CD14-positive monocyte (primary cell): ENCODE measurements at regions not wholly inside any gene's neighbourhood (a gene's known extent, or its start where the extent isn't known, plus 50 kb on each side); places are given as distances from the start of the nearest gene placed in this dataset.

Experiments
- DNase-seq, 3 donors: peaks; one replicate each; pipeline ENCODE4 v3.0.0-alpha.2; 2011 to 2022
- H2AFZ ChIP-seq: 2 replicates; pipeline ENCODE4 v1.6.0; 2012; ENCODE audit warnings: mild to moderate bottlenecking, low read depth, low read length, inconsistent platforms; ENCODE audit not compliant: insufficient read depth, poor library complexity, severe bottlenecking
- H3K27ac ChIP-seq, 2 donors: 1 replicate in 1 of 2; 2 replicates in 1 of 2; pipeline ENCODE4 v1.5.1; 2012 to 2013; ENCODE audit warnings: low read length in 2 of 2, control low read depth in 1 of 2, inconsistent platforms in 1 of 2, low read depth in 1 of 2, mild to moderate bottlenecking in 1 of 2
- H3K27me3 ChIP-seq, 2 donors: one replicate each; pipeline versions ENCODE4 v1.6.0 to v1.6.1; 2011 to 2013; ENCODE audit warnings: low read length in 2 of 2; ENCODE audit not compliant: control insufficient read depth in 2 of 2, insufficient read depth in 2 of 2
- H3K36me3 ChIP-seq, 2 donors: replicated peaks in 1 of 2; 1 replicate in 1 of 2; 2 replicates in 1 of 2; pipeline versions ENCODE4 v1.5.1 to v1.6.1; 2012 to 2013; ENCODE audit warnings: low read length in 2 of 2, control low read depth in 1 of 2, inconsistent platforms in 1 of 2, mild to moderate bottlenecking in 1 of 2; ENCODE audit not compliant: insufficient read depth in 2 of 2, control insufficient read depth in 1 of 2
- H3K4me1 ChIP-seq, 2 donors: 1 replicate in 1 of 2; 2 replicates in 1 of 2; pipeline versions ENCODE4 v1.5.1 to v1.6.1; 2012 to 2013; ENCODE audit warnings: low read length in 2 of 2, control low read depth in 1 of 2, inconsistent platforms in 1 of 2, mild to moderate bottlenecking in 1 of 2, moderate library complexity in 1 of 2; ENCODE audit not compliant: insufficient read depth in 2 of 2, control insufficient read depth in 1 of 2
- H3K4me2 ChIP-seq: replicated peaks from 2 replicates; pipeline ENCODE3; 2012; ENCODE audit warnings: low read length, moderate library complexity, mild to moderate bottlenecking; ENCODE audit not compliant: poor library complexity, severe bottlenecking; ENCODE audit errors: extremely low read depth
- H3K4me3 ChIP-seq, 3 experiments: fragments of 200-600 bp in 1 of 3; sonication (generic) in 1 of 3; replicated peaks in 1 of 3; 1 replicate in 2 of 3; 2 replicates in 1 of 3; pipeline ENCODE4 v1.5.1; 2011 to 2013; ENCODE audit warnings: low read length in 3 of 3, mild to moderate bottlenecking in 3 of 3, control low read depth in 2 of 3, low read depth in 2 of 3, inconsistent platforms in 1 of 3, moderate library complexity in 1 of 3
- H3K79me2 ChIP-seq: 2 replicates; pipeline ENCODE4 v1.6.0; 2012; ENCODE audit warnings: mild to moderate bottlenecking, control low read depth, inconsistent platforms, low read length, moderate library complexity; ENCODE audit not compliant: insufficient read depth
- H3K9ac ChIP-seq: 2 replicates; pipeline ENCODE4 v1.6.0; 2017; ENCODE audit warnings: low read length, mild to moderate bottlenecking; ENCODE audit not compliant: insufficient read depth, poor library complexity, severe bottlenecking
- H3K9me3 ChIP-seq, 2 donors: replicated peaks in 1 of 2; 1 replicate in 1 of 2; 2 replicates in 1 of 2; pipeline versions ENCODE4 v1.5.1 to v1.6.1; 2012 to 2013; ENCODE audit warnings: low read length in 2 of 2, control low read depth in 1 of 2; ENCODE audit not compliant: control insufficient read depth in 1 of 2, insufficient read depth in 1 of 2
- H4K20me1 ChIP-seq: 2 replicates; pipeline ENCODE4 v1.6.0; 2012; ENCODE audit warnings: mild to moderate bottlenecking, low read length, control low read depth, moderate library complexity; ENCODE audit not compliant: insufficient read depth
- H3K27ac Mint-ChIP-seq, 7 donors: one replicate each; pipeline ENCODE4 v1.8.0; 2020; ENCODE audit warnings: mild to moderate bottlenecking in 7 of 7, mixed read lengths in 7 of 7, moderate library complexity in 6 of 7, inconsistent platforms in 2 of 7
- H3K27me3 Mint-ChIP-seq, 3 donors: one replicate each; pipeline ENCODE4 v1.8.0; 2021 to 2022; ENCODE audit warnings: low read depth in 3 of 3, mild to moderate bottlenecking in 3 of 3, mixed read lengths in 3 of 3, moderate library complexity in 3 of 3, inconsistent platforms in 1 of 3
- H3K36me3 Mint-ChIP-seq, 2 donors: one replicate each; pipeline ENCODE4 v1.8.0; 2020; ENCODE audit warnings: mixed read lengths in 2 of 2, inconsistent platforms in 1 of 2, mild to moderate bottlenecking in 1 of 2
- H3K4me1 Mint-ChIP-seq: one replicate; pipeline ENCODE4 v1.8.0; 2020; ENCODE audit warnings: mild to moderate bottlenecking, mixed read lengths
- H3K4me3 Mint-ChIP-seq, 2 donors: one replicate each; pipeline ENCODE4 v1.8.0; 2020; ENCODE audit warnings: mild to moderate bottlenecking in 2 of 2, mixed read lengths in 2 of 2, moderate library complexity in 1 of 2
- H3K9me3 Mint-ChIP-seq, 7 donors: one replicate each; pipeline ENCODE4 v1.8.0; 2020 to 2022; ENCODE audit warnings: mixed read lengths in 7 of 7, mild to moderate bottlenecking in 6 of 7, moderate library complexity in 6 of 7, inconsistent platforms in 2 of 7
- WGBS: methylation state at CpG from one replicate; pipeline ENCODE4 v1.1.5; 2013; ENCODE audit warnings: missing lambda C conversion rate; ENCODE audit not compliant: insufficient coverage; 5-methylcytosine and 5-hydroxymethylcytosine counted together
- intact Hi-C, 2 donors: fragments of 100-400 bp; cut with micrococcal nuclease; formaldehyde crosslinking; loops; one replicate each; pipeline versions ENCODE4 v1.15.0 to v1.15.1; 2023
- TF ChIP-seq, protein P1 (sequence below): fragments of 200-600 bp; IDR thresholded peaks from one replicate; pipeline ENCODE4 v1.8.0; 2022; ENCODE audit warnings: antibody characterized with exemption, mild to moderate bottlenecking

DNA sequence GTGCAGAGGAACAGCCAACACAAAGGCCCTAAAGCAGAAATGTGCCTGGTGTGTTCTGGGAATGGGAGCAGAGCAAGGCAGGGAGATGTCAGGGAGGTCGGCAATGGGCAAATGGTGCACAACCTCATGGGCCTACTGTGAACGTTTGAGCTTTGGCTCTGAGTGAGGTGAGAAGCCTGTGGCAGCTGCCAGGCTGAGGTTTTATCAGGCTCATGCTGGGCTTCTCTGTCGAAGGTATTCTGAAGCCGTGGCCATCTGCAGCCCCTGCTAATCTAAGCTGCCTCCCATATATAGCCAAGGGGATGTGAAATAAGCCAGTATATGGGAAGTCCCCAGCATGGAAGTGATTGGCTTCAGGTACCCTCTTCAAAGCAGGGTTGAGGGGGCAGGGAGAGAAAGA, 193.3 kb downstream of the SLC4A3 start:
- Mint-ChIP-seq H3K4me3 (no peak overlapping the region), H3K36me3 (no peaks in the 10 kb centered on the region), H3K9me3 (peaks cover 2 to 47% (median 15%) of the 10 kb centered on the region in 7 donors), H3K27me3 (peaks cover 0 to 2% (median 0%) of the 10 kb centered on the region in 3 donors), H3K4me1 (no peaks in the 10 kb centered on the region), H3K27ac (no peak overlapping the region)
- TF ChIP-seq, protein P1, sequence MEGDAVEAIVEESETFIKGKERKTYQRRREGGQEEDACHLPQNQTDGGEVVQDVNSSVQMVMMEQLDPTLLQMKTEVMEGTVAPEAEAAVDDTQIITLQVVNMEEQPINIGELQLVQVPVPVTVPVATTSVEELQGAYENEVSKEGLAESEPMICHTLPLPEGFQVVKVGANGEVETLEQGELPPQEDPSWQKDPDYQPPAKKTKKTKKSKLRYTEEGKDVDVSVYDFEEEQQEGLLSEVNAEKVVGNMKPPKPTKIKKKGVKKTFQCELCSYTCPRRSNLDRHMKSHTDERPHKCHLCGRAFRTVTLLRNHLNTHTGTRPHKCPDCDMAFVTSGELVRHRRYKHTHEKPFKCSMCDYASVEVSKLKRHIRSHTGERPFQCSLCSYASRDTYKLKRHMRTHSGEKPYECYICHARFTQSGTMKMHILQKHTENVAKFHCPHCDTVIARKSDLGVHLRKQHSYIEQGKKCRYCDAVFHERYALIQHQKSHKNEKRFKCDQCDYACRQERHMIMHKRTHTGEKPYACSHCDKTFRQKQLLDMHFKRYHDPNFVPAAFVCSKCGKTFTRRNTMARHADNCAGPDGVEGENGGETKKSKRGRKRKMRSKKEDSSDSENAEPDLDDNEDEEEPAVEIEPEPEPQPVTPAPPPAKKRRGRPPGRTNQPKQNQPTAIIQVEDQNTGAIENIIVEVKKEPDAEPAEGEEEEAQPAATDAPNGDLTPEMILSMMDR: no peak
- no peaks in the 10 kb centered on the region for H3K79me2 ChIP-seq
- intact Hi-C loops: no loop called here
- peaks cover 5 to 12% of the 10 kb centered on the region in 2 donors for H3K9me3 ChIP-seq
- no peak overlapping the region for H2AFZ ChIP-seq
- H3K4me3 ChIP-seq: no peak overlapping the region
- no peaks in the 10 kb centered on the region for H3K27me3 ChIP-seq
- no peak overlapping the region for H3K4me2 ChIP-seq
- H4K20me1 ChIP-seq: no peaks in the 10 kb centered on the region
- WGBS: 53% methylated on average over 2 of the region's 4 CpGs
- H3K4me1 ChIP-seq: no peaks in the 10 kb centered on the region
- no peak overlapping the region for H3K27ac ChIP-seq
- no peak overlapping the region for H3K9ac ChIP-seq
- no peak for DNase-seq
- no peaks in the 10 kb centered on the region for H3K36me3 ChIP-seq

DNA sequence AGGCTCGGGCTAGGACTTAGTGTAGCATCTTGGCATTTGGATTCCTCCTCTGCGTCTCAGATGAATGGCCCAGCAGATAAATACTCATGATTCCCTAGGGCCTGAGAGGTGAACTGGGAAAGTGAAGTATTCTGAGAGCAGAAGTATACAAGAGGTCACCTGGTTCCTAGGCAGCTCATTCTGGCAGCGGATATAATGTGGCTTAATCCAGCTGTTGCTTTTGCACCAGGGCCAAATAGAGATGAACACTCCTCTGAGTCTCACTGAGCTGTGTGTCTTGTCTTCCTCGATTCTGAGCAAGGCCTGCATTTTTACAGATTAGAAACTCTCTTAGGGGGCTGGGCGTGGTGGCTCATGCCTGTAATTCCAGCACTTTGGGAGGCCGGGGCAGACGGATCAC, 196.1 kb downstream of the SLC4A3 start:
- TF ChIP-seq, protein P1: no peak
- Histone ChIP-seq H3K4me1 (no peaks in the 10 kb centered on the region), H2AFZ (no peak overlapping the region), H3K4me2 (no peak overlapping the region), H3K79me2 (no peaks in the 10 kb centered on the region), H3K9ac (no peak overlapping the region), H3K36me3 (no peaks in the 10 kb centered on the region), H3K9me3 (peaks cover 5 to 12% of the 10 kb centered on the region in 2 donors), H3K27ac (no peak overlapping the region), H4K20me1 (no peaks in the 10 kb centered on the region), H3K27me3 (no peaks in the 10 kb centered on the region), H3K4me3 (no peak overlapping the region)
- 95% methylated on average over 5 of the region's 7 CpGs for WGBS
- H3K4me1 Mint-ChIP-seq: no peaks in the 10 kb centered on the region
- peaks cover 0 to 2% (median 0%) of the 10 kb centered on the region in 3 donors for H3K27me3 Mint-ChIP-seq
- peaks cover 0 to 44% (median 11%) of the 10 kb centered on the region in 7 donors for H3K9me3 Mint-ChIP-seq
- H3K27ac Mint-ChIP-seq: no peak overlapping the region
- DNase-seq: no peak
- intact Hi-C loops: no loop called here
- H3K36me3 Mint-ChIP-seq: no peaks in the 10 kb centered on the region
- no peak overlapping the region for H3K4me3 Mint-ChIP-seq
